WTC11 (cell line): ENCODE measurements at regions not wholly inside any gene's neighbourhood (a gene's known extent, or its start where the extent isn't known, plus 50 kb on each side); places are given as distances from the start of the nearest gene placed in this dataset.

Source experiments
- ATAC-seq: fragments of 200-7000 bp; cut with Tn5 transposase; 2 replicates; pipeline ENCODE4 v1.10.0; 2021; ENCODE audit warnings: mild to moderate bottlenecking, moderate library complexity
- CTCF ChIA-PET: fragments of 300-600 bp; sonication (Branson Sonifier 250); formaldehyde crosslinking; loops from one replicate; lab custom pipeline; 2021; ENCODE audit warnings: antibody characterized with exemption; lab: Charles Lee
- POLR2A ChIA-PET: fragments of 350-600 bp; sonication (Branson Sonifier 250); formaldehyde crosslinking; loops from one replicate; lab custom pipeline; 2021; ENCODE audit warnings: antibody characterized with exemption; lab: Charles Lee
- DNase-seq: peaks from one replicate; pipeline ENCODE4 v3.0.0; 2021; ENCODE audit warnings: low spot score
- H3K27ac Mint-ChIP-seq: 2 replicates; pipeline ENCODE4 v1.8.0; 2021; ENCODE audit warnings: mixed read lengths
- H3K27me3 Mint-ChIP-seq: 2 replicates; pipeline ENCODE4 v1.8.0; 2021; ENCODE audit warnings: low read depth, mild to moderate bottlenecking, moderate library complexity, mixed read lengths
- H3K36me3 Mint-ChIP-seq: 2 replicates; pipeline ENCODE4 v1.8.0; 2021; ENCODE audit warnings: mixed read lengths
- H3K4me1 Mint-ChIP-seq: 2 replicates; pipeline ENCODE4 v1.8.0; 2022; ENCODE audit warnings: mixed read lengths
- H3K4me3 Mint-ChIP-seq: 2 replicates; pipeline ENCODE4 v1.8.0; 2021; ENCODE audit warnings: mild to moderate bottlenecking, moderate library complexity, mixed read lengths
- H3K9me3 Mint-ChIP-seq: 2 replicates; pipeline ENCODE4 v1.8.0; 2021; ENCODE audit warnings: mixed read lengths
- ESRRA ChIP-seq: sonication (generic); formaldehyde crosslinking; IDR thresholded peaks from 2 replicates; pipeline ENCODE4 v1.8.1; 2022; ENCODE audit warnings: mild to moderate bottlenecking, missing genetic modification reagents, borderline replicate concordance
- KAT7 ChIP-seq: sonication (generic); formaldehyde crosslinking; IDR thresholded peaks from 2 replicates; pipeline ENCODE4 v1.8.1; 2023; ENCODE audit warnings: missing genetic modification reagents, mild to moderate bottlenecking, borderline replicate concordance
- NFE2L1 ChIP-seq: sonication (generic); formaldehyde crosslinking; IDR thresholded peaks from 2 replicates; pipeline ENCODE4 v1.8.1; 2023; ENCODE audit warnings: missing genetic modification reagents
- NFYB ChIP-seq: sonication (generic); formaldehyde crosslinking; conservative IDR thresholded peaks from 2 replicates; pipeline ENCODE4 v1.8.0; 2022; ENCODE audit warnings: low read depth, missing genetic modification reagents
- NR2C2 ChIP-seq: sonication (generic); formaldehyde crosslinking; IDR thresholded peaks from 2 replicates; pipeline ENCODE4 v1.8.0; 2022; ENCODE audit warnings: mild to moderate bottlenecking, missing genetic modification reagents
- TCF7 ChIP-seq: sonication (generic); formaldehyde crosslinking; IDR thresholded peaks from 2 replicates; pipeline ENCODE4 v1.8.0; 2022; ENCODE audit warnings: mild to moderate bottlenecking, low read depth, missing genetic modification reagents, moderate library complexity
- TEAD1 ChIP-seq: sonication (generic); formaldehyde crosslinking; IDR thresholded peaks from 2 replicates; pipeline ENCODE4 v1.8.0; 2022; ENCODE audit warnings: mild to moderate bottlenecking, missing genetic modification reagents
- ZNF121 ChIP-seq: sonication (generic); formaldehyde crosslinking; IDR thresholded peaks from 2 replicates; pipeline ENCODE4 v1.8.0; 2023; ENCODE audit warnings: missing genetic modification reagents
- ZNF232 ChIP-seq: sonication (generic); formaldehyde crosslinking; IDR thresholded peaks from 2 replicates; pipeline ENCODE4 v1.8.0; 2022; ENCODE audit warnings: mild to moderate bottlenecking, missing genetic modification reagents
- ZNF317 ChIP-seq: sonication (generic); formaldehyde crosslinking; IDR thresholded peaks from 2 replicates; pipeline ENCODE4 v1.8.1; 2023; ENCODE audit warnings: low read depth, mild to moderate bottlenecking, moderate library complexity, missing genetic modification reagents, borderline replicate concordance
- ZNF416 ChIP-seq: fragments of 250-450 bp; sonication (Bioruptor Pico); IDR thresholded peaks from 2 replicates; pipeline ENCODE4 v1.9.0; 2021; ENCODE audit warnings: mild to moderate bottlenecking, inconsistent platforms
- TF ChIP-seq, protein P1 (sequence below): fragments of 250-450 bp; sonication (Bioruptor Pico); IDR thresholded peaks from 2 replicates; pipeline ENCODE4 v1.9.0; 2021; ENCODE audit warnings: mild to moderate bottlenecking, borderline replicate concordance
- TF ChIP-seq, protein P2 (sequence below): sonication (generic); formaldehyde crosslinking; IDR thresholded peaks from 2 replicates; pipeline ENCODE4 v1.8.1; 2022; ENCODE audit warnings: mild to moderate bottlenecking, missing genetic modification reagents, moderate library complexity, borderline replicate concordance
- TF ChIP-seq, protein P3 (sequence below): fragments of 250-450 bp; sonication (Bioruptor Pico); IDR thresholded peaks from 2 replicates; pipeline ENCODE4 v1.9.0; 2021; ENCODE audit warnings: moderate library complexity, mild to moderate bottlenecking, inconsistent platforms, borderline replicate concordance
- TF ChIP-seq, protein P4 (sequence below): sonication (generic); formaldehyde crosslinking; IDR thresholded peaks from 2 replicates; pipeline ENCODE4 v1.8.1; 2023; ENCODE audit warnings: mild to moderate bottlenecking, missing genetic modification reagents, moderate library complexity
- TF ChIP-seq, protein P5 (sequence below): sonication (generic); formaldehyde crosslinking; conservative IDR thresholded peaks from 2 replicates; pipeline ENCODE4 v1.8.1; 2023; ENCODE audit warnings: mild to moderate bottlenecking, low read depth, missing genetic modification reagents, moderate library complexity
- TF ChIP-seq, protein P6 (sequence below): sonication (generic); formaldehyde crosslinking; IDR thresholded peaks from 2 replicates; pipeline ENCODE4 v1.8.0; 2022; ENCODE audit warnings: mild to moderate bottlenecking, missing genetic modification reagents
- TF ChIP-seq, protein P7 (sequence below): sonication (generic); formaldehyde crosslinking; IDR thresholded peaks from 2 replicates; pipeline ENCODE4 v1.8.1; 2023; ENCODE audit warnings: mild to moderate bottlenecking, missing genetic modification reagents

DNA sequence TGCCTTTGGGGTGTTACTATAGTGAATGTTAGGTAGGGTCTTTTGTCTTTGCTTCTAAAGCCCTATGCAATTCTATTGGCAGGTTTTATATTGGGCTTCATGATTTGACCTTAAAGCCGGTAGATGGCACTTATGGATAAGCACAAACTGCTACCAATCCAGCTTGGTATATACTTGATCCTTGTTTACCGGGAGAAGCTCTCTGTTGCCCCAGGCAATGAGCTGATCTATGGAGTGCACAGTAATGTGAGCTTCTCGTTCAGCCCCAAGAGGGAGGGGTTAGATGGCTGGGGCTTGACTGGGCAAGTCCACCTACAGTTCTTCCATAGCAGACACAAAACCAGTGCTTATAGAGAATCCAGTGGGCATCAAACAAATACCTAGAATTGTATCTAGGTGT, 287.2 kb upstream of the CT83 start (continued):
- TF ChIP-seq, protein P1, sequence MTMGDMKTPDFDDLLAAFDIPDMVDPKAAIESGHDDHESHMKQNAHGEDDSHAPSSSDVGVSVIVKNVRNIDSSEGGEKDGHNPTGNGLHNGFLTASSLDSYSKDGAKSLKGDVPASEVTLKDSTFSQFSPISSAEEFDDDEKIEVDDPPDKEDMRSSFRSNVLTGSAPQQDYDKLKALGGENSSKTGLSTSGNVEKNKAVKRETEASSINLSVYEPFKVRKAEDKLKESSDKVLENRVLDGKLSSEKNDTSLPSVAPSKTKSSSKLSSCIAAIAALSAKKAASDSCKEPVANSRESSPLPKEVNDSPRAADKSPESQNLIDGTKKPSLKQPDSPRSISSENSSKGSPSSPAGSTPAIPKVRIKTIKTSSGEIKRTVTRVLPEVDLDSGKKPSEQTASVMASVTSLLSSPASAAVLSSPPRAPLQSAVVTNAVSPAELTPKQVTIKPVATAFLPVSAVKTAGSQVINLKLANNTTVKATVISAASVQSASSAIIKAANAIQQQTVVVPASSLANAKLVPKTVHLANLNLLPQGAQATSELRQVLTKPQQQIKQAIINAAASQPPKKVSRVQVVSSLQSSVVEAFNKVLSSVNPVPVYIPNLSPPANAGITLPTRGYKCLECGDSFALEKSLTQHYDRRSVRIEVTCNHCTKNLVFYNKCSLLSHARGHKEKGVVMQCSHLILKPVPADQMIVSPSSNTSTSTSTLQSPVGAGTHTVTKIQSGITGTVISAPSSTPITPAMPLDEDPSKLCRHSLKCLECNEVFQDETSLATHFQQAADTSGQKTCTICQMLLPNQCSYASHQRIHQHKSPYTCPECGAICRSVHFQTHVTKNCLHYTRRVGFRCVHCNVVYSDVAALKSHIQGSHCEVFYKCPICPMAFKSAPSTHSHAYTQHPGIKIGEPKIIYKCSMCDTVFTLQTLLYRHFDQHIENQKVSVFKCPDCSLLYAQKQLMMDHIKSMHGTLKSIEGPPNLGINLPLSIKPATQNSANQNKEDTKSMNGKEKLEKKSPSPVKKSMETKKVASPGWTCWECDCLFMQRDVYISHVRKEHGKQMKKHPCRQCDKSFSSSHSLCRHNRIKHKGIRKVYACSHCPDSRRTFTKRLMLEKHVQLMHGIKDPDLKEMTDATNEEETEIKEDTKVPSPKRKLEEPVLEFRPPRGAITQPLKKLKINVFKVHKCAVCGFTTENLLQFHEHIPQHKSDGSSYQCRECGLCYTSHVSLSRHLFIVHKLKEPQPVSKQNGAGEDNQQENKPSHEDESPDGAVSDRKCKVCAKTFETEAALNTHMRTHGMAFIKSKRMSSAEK (CRISPR knock-in tag), result no peak
- TF ChIP-seq, all 79 proteins: peak for 0

DNA sequence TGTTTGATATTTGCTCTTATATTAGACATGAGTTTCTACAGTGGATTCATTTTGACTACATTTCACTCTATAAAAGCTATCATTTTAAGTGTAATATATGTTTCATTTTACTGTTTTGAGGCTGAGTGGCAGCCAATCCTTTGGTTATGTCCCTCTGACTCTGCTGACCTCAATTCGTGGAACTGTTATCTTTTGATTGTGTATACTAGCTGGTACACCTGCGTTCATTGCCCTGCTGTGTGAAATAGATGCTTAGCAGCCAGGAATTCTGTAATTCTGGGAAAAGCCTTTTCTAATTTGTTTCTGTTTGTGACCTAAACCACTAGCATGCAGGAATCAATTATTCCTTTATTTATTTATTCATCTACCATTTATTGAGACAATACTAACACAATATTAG, 269.4 kb upstream of the CT83 start:
- TF ChIP-seq, protein P2, sequence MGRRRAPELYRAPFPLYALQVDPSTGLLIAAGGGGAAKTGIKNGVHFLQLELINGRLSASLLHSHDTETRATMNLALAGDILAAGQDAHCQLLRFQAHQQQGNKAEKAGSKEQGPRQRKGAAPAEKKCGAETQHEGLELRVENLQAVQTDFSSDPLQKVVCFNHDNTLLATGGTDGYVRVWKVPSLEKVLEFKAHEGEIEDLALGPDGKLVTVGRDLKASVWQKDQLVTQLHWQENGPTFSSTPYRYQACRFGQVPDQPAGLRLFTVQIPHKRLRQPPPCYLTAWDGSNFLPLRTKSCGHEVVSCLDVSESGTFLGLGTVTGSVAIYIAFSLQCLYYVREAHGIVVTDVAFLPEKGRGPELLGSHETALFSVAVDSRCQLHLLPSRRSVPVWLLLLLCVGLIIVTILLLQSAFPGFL (CRISPR knock-in tag), result no peak
- TF ChIP-seq TEAD1 (CRISPR knock-in tag) (no peak), ZNF317 (CRISPR knock-in tag) (no peak), KAT7 (CRISPR knock-in tag) (no peak), NR2C2 (no peak), NFYB (CRISPR knock-in tag) (no peak), ESRRA (CRISPR knock-in tag) (no peak), NFE2L1 (no peak), TCF7 (no peak), ZNF416 (CRISPR knock-in tag) (no peak), ZNF121 (no peak)
- TF ChIP-seq, protein P3, sequence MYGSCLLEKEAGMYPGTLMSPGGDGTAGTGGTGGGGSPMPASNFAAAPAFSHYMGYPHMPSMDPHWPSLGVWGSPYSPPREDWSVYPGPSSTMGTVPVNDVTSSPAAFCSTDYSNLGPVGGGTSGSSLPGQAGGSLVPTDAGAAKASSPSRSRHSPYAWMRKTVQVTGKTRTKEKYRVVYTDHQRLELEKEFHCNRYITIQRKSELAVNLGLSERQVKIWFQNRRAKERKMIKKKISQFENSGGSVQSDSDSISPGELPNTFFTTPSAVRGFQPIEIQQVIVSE (CRISPR knock-in tag), result no peak
- TF ChIP-seq, protein P4, sequence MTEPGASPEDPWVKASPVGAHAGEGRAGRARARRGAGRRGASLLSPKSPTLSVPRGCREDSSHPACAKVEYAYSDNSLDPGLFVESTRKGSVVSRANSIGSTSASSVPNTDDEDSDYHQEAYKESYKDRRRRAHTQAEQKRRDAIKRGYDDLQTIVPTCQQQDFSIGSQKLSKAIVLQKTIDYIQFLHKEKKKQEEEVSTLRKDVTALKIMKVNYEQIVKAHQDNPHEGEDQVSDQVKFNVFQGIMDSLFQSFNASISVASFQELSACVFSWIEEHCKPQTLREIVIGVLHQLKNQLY, result no peak
- no peak for ATAC-seq
- POLR2A ChIA-PET, result no interaction called here
- peaks cover 8% of the 10 kb centered on the region for H3K36me3 Mint-ChIP-seq
- no peak overlapping the region for H3K4me3 Mint-ChIP-seq
- peaks cover 6% of the 10 kb centered on the region for H3K4me1 Mint-ChIP-seq
- CTCF ChIA-PET, result no interaction called here
- H3K9me3 Mint-ChIP-seq, result peaks cover 11% of the 10 kb centered on the region
- no peak overlapping the region for H3K27ac Mint-ChIP-seq
- H3K27me3 Mint-ChIP-seq, result peaks cover 3% of the 10 kb centered on the region; the same call in 1 of the 2 replicates
- DNase-seq, result no peak

DNA sequence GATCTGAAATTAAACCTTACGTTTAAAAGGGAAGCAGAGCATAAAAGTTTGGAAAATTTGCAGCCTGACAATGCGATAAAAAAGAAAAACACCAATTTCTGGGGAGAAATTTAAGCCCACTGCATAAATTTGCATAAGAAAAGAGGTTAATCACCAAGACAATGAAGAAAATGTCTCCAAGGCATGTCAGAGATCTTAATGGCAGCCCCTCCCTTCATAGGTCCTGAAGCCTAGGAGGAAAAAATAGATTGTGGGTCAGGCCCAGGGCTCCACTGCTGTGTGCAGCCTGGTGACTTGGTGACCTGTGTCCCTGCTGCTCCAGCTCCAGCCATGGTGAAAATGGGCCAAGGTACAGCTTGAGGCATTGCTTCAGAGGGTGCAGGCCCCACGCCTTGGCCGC, 264.0 kb upstream of the CT83 start:
- DNase-seq, result peak; percentile 9
- Mint-ChIP-seq H3K27ac (peak overlapping the region; percentile 88), H3K27me3 (peaks cover 3% of the 10 kb centered on the region), H3K4me3 (no peak overlapping the region), H3K9me3 (peaks cover 32% of the 10 kb centered on the region), H3K4me1 (peaks cover 20% of the 10 kb centered on the region), H3K36me3 (peaks cover 20% of the 10 kb centered on the region)
- CTCF ChIA-PET, result no interaction called here
- POLR2A ChIA-PET, result no interaction called here
- ATAC-seq, result peak; percentile 81
- TF ChIP-seq ZNF232 (CRISPR knock-in tag), result no peak
- TF ChIP-seq, protein P5, sequence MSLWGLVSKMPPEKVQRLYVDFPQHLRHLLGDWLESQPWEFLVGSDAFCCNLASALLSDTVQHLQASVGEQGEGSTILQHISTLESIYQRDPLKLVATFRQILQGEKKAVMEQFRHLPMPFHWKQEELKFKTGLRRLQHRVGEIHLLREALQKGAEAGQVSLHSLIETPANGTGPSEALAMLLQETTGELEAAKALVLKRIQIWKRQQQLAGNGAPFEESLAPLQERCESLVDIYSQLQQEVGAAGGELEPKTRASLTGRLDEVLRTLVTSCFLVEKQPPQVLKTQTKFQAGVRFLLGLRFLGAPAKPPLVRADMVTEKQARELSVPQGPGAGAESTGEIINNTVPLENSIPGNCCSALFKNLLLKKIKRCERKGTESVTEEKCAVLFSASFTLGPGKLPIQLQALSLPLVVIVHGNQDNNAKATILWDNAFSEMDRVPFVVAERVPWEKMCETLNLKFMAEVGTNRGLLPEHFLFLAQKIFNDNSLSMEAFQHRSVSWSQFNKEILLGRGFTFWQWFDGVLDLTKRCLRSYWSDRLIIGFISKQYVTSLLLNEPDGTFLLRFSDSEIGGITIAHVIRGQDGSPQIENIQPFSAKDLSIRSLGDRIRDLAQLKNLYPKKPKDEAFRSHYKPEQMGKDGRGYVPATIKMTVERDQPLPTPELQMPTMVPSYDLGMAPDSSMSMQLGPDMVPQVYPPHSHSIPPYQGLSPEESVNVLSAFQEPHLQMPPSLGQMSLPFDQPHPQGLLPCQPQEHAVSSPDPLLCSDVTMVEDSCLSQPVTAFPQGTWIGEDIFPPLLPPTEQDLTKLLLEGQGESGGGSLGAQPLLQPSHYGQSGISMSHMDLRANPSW, result no peak
- TF ChIP-seq, protein P6, sequence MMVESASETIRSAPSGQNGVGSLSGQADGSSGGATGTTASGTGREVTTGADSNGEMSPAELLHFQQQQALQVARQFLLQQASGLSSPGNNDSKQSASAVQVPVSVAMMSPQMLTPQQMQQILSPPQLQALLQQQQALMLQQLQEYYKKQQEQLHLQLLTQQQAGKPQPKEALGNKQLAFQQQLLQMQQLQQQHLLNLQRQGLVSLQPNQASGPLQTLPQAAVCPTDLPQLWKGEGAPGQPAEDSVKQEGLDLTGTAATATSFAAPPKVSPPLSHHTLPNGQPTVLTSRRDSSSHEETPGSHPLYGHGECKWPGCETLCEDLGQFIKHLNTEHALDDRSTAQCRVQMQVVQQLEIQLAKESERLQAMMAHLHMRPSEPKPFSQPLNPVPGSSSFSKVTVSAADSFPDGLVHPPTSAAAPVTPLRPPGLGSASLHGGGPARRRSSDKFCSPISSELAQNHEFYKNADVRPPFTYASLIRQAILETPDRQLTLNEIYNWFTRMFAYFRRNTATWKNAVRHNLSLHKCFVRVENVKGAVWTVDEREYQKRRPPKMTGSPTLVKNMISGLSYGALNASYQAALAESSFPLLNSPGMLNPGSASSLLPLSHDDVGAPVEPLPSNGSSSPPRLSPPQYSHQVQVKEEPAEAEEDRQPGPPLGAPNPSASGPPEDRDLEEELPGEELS (CRISPR knock-in tag), result no peak
- TF ChIP-seq, protein P7, sequence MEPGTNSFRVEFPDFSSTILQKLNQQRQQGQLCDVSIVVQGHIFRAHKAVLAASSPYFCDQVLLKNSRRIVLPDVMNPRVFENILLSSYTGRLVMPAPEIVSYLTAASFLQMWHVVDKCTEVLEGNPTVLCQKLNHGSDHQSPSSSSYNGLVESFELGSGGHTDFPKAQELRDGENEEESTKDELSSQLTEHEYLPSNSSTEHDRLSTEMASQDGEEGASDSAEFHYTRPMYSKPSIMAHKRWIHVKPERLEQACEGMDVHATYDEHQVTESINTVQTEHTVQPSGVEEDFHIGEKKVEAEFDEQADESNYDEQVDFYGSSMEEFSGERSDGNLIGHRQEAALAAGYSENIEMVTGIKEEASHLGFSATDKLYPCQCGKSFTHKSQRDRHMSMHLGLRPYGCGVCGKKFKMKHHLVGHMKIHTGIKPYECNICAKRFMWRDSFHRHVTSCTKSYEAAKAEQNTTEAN (CRISPR knock-in tag), result no peak
